ENCODE measurements at regions not wholly inside any gene's neighbourhood (a gene's known extent, or its start where the extent isn't known, plus 50 kb on each side); places are given as distances from the start of the nearest gene placed in this dataset.
"Not testable (repeated sequence)": the region's sequence is repeated elsewhere in the genome, so short reads cannot be mapped to it uniquely, and the experiment has no call there.

- DNase-seq (ENCODE audit: low spot score): no peak
Measured at GRCh38 chr3:130800829-130801228, 54.2 kb upstream of the PIK3R4 start.

- DNase-seq (ENCODE audit: low spot score): no peak
Measured at GRCh38 chr3:130801473-130801872, 54.8 kb upstream of the PIK3R4 start.

GRCh38 chr3:130811557-130811956 lies 64.9 kb upstream of the PIK3R4 start:
- DNase-seq (ENCODE audit: low spot score): no peak

DNA sequence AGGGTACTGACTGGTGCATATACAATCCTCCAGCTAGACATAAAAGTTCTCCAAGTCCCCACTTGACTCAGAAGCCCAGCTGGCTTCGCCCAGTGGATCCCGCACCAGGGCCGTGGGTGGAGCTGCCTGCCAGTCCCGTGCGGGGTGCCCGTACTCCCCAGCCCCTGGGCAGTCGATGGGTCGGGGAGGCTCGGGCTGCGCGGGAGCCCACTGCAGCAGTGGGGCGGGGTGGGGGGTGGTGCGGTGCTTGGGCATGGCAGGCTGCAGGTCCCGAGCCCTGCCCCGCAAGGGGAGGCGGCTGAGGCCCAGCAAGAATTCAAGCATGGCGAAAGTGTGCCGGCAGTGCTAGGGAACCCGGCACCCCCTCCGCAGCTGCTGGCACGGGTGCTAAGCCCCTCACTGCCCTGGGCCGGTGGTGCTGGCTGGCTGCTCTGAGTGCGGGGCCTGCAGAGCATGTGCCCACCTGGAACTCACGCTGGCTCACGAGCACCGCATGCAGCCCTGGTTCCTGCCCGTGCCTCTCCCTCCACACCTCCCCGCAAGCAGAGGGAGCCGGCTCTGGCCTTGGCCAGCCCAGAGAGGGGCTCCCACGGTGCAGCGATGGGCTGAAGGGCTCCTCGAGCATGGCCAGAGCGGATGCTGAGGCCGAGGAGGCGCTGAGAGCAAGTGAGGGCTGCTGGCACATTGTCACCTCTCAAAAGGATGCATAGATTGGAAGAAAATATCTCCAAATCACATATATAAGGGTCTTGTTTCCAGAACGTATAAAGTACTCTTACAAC lies 68.3 kb upstream of the PIK3R4 start:
- no peak for DNase-seq (ENCODE audit: low spot score)

GRCh38 chr3:130816561-130817445 lies 70.2 kb upstream of the PIK3R4 start:
- no peak for DNase-seq (ENCODE audit: low spot score)

DNA sequence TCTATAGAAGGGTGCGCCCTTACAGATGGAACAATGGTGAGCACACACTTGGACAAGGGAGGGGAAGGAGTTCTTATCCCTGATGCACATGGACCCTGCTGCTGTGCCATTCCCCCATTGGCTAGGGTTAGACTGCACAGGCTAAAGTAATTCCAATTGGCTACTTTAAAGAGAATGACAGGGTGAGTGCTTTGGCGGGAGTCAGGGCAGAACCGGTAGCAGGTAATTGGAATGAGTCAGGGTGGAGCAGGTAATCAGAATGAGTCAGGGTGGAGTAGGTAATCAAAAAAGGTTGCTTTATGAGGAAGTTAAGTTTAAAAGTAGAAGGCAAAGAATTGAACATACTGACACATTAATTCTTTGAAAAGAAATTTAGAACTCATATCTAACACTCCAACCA lies 71.4 kb upstream of the PIK3R4 start:
- not testable (repeated sequence) for DNase-seq (ENCODE audit: low spot score)

DNA sequence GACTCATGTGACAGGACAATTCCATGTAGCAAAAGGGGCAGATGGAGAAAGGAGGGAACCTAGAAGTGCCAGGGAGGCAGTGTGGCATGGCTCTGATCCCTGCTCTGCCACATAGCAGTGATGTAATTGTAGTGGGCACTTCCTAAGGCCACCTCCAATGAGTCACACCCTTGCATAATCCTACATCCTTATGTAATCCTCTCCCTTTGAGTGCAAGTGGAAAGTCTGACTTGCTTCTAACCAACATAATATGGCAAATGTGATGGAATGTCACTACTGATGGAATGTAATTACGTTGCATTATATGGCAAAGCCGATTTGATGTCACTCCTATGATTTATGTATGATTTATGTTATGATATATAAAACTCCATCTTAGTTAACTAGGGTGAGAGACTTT lies 72.9 kb upstream of the ATP2C1 start:
- peak; percentile 57 for DNase-seq (ENCODE audit: low spot score)

DNA sequence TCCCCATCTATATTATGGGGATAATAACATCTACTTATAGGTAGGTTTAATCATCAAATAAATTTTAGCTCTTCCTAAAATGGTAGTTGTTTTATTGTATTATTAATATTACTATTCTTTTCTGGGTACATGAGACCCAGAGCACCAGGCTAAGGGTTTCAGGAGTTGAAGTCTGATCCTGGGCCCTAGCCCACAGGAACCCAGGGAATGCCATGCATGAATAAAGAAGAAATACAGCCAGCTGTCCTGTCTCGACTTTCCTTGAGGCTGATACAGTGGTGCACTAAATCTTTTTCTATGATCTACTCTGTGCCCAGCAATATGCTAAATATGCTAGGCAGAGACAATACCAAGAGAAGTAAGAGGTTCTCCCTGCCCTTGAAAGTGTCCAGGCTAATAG lies 72.1 kb upstream of the ATP2C1 start:
- DNase-seq (ENCODE audit: low spot score): no peak

DNA sequence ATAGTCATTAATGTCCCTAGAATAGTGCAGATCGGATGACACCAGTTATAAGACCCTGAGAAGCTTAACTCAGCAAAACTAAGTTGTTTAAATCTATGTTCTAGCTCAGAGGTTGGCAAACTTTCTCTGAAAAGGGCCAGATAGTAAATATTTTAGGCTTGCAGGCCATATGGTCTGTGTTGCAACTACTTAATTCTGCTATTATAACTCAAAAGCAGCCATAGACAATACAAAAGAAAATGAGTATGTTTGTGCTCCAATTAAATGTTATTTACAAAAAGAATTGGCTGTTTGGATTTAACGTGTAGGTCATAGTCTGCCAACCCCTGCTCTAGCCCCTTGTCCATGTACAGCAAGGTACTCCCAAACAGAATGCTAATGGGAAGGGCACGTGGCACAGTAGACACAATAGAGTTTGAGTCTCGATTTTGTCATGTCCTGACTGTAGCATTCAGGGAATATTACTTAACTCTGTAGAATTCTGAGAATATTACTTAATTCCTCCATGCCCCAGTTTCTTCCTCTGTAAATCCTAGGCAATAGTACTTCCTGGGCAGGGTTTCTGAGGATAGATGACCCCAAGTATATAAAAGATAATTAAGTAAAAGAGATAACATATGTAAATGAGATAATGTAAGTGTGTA lies 70.5 kb upstream of the ATP2C1 start:
- no peak for DNase-seq (ENCODE audit: low spot score)

DNA sequence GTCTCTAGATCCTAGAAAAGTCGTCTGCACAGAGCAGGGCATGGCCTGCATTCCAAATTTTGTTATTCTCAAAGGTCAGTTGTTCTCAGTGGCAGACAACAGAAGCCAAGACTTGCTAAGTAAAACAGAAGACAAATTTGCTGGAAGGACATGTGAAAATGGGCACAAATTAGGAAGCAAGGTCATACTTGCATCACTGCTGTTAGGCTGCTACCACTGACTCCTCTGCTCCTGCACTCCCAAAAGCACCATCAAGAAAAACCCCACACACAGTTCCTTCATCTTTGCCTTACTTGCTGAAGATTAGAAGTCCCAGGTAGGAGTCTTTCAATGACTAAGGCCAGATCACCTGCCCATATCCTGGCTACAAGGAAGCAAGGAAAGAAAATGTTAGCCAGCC lies 69.9 kb upstream of the ATP2C1 start:
- DNase-seq (ENCODE audit: low spot score): no peak

GRCh38 chr3:130825762-130826299 lies 68.1 kb upstream of the ATP2C1 start:
- no peak for DNase-seq (ENCODE audit: low spot score)

DNA sequence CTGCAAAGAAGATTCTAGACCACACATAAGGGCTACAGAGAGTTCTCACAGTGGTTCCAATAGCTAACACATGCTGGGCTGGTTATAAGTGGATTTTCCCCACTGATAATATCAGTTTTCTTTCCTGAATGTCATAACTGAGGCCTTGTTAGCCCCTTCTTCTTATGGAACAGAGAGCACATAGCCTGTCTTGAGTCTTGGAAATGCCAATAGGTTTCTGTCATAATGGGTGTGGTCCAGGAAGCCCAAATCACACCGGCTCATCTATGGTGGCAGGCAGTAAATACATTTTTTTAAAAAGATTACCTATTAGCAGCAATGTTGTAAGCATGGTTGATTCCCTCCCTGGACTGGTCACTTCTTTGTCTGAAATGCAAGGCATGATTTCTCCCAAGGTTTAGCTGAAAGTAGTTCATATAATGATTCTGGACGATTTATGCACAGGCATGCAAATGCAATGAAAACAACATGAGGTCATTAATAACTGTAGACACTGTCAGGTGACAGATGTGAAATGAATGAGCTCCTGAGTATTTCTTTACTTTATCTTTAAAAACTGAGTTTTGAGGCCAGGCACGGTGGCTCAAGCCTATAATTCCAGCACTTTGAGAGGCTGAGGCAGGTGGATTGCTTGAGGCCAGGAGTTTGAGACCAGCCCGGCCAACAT lies 67.2 kb upstream of the ATP2C1 start:
- no peak for DNase-seq (ENCODE audit: low spot score)

DNA sequence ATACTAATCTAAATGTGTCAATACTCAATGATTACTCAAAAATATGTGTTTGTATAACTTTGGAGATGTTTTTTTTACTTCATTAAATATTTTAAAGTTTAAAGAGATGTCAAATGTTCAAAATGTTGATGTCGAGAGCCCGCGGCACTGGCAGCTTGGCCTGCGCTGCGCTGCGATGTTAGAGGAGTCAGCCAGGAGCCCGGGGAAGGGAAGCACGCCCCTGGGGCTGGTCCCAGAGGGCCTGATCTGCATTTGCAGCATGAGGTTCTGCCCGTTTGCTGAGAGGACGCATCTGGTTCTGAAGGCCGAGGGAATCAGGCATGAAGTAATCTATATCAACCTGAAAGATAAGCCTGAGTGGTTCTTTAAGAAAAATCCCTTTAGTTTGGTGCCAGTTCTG lies 66.4 kb upstream of the ATP2C1 start:
- no peak for DNase-seq (ENCODE audit: low spot score)

DNA sequence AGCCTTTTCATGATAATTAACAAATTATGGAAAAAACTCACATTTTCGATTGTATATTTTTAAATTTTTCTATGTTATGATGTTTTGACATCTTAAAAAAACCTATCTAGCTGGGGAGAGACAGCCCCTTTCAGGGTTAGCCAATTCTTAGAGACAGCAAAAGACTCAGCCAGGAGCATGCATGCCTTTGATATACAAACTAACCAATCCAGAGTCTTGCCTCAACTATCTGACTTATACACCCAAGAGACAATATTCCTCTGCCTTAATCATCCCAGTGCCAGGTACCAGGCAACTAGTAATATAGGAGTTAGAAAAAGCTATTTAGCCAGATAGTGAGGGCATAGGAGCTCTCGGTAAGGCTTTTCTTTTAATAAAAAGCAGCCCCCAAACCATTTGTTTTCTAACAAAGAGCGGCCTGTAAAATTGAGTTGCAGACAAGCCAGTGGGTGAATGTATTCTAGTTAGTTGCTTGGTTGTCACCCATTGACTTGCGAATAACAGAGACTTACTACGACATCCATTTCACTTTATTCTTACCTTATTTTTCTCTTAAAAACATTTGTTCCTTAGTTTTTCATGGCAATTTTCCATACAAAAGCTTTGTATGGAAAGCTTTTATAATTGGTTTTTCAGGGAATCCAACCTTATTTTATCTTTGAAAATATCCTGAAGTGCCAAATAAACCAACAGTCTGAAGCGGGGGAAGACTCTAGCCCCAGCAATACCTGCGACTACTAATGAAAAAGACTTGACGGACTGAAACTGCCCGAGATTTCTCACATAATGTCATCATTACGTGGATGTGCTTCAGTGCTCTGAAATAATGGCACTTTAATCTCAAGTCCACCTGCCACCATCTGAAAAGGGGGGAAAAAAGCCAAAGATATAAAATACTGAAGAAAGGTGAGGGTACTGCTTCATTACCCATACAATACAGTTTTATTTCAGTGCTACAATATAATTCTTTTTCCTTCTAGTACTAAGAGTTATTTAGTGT lies 64.6 kb upstream of the ATP2C1 start:
- DNase-seq (ENCODE audit: low spot score): no peak

- no peak for DNase-seq (ENCODE audit: low spot score)
Measured at GRCh38 chr3:130831719-130832400, 62.0 kb upstream of the ATP2C1 start.

- DNase-seq (ENCODE audit: low spot score): not testable (repeated sequence)
Measured at GRCh38 chr3:130832401-130832746, 61.5 kb upstream of the ATP2C1 start.

- DNase-seq (ENCODE audit: low spot score): peak; percentile 17
Measured at GRCh38 chr3:130834476-130834875, 59.4 kb upstream of the ATP2C1 start.

GRCh38 chr3:130835483-130835882 lies 58.4 kb upstream of the ATP2C1 start:
- no peak for DNase-seq (ENCODE audit: low spot score)

GRCh38 chr3:130838898-130839600 lies 54.8 kb upstream of the ATP2C1 start:
- no peak for DNase-seq (ENCODE audit: low spot score)

DNA sequence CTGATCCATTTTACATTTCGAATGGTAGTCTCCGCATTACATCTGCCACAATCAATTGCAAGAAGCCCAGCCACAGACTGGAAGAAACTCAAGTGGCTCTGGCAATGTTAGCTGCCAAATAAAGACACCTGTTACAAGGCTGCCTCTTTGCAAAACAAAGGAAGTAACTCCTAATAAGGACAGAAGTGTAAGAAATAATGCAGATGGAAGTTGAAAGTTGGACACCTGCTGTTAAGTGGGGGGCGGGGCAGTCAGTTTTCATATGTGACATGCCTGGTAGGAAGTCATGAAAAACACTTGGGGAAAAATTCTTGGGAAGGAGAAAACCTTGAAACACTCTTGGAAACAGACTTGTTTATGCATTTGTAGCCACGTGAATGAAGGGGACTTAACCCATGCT lies 54.1 kb upstream of the ATP2C1 start:
- no peak for DNase-seq (ENCODE audit: low spot score)

Measured in AG08395 (cell line).